Spleen (tissue), 7 donors: ENCODE measurements at regions not wholly inside any gene's neighbourhood (a gene's known extent, or its start where the extent isn't known, plus 50 kb on each side); places are given as distances from the start of the nearest gene placed in this dataset.

Experiments
- CTCF ChIP-seq, 11 experiments: fragments of 200-600 bp in 7 of 11; fragments of 450-650 bp in 4 of 11; sonication (generic) in 4 of 11; IDR thresholded peaks in 8 of 11; conservative IDR thresholded peaks in 3 of 11; 1 replicate in 7 of 11; 2 replicates in 4 of 11; pipeline versions ENCODE4 v1.4.0 to v1.8.0; 2016 to 2021; ENCODE audit warnings: antibody characterized with exemption in 11 of 11, inconsistent platforms in 4 of 11, mild to moderate bottlenecking in 1 of 11
- POLR2A ChIP-seq, 3 donors: fragments of 450-650 bp; IDR thresholded peaks; one replicate each; pipeline ENCODE4 v1.5.1; 2017; ENCODE audit warnings: antibody characterized with exemption in 3 of 3, mild to moderate bottlenecking in 1 of 3
- POLR2AphosphoS5 ChIP-seq, 3 donors: sonication (generic); formaldehyde crosslinking; IDR thresholded peaks; one replicate each; pipeline ENCODE4 v1.5.1; 2017; ENCODE audit warnings: antibody characterized with exemption in 3 of 3
- donor health status: DM: no; HTN: no; CAD: no; lungs with moderate emphysema.
- donor health status: DM: no; HTN: no; CAD: no.
- donor health status: DM: no; HTN: no; CAD: no.

GRCh38 chr6:48512390-48512789, 401.4 kb upstream of the PTCHD4 start:
- TF ChIP-seq CTCF (IDR thresholded peaks at IDR 0.05 in 8 of 11, conservative IDR thresholded peaks at IDR 0.05 in 3 of 11) = no peak
- no peak for TF ChIP-seq POLR2A (IDR thresholded peaks at IDR 0.05)
- no peak for TF ChIP-seq POLR2AphosphoS5 (IDR thresholded peaks at IDR 0.05)
